ENCODE measurements at regions not wholly inside any gene's neighbourhood (a gene's known extent, or its start where the extent isn't known, plus 50 kb on each side); places are given as distances from the start of the nearest gene placed in this dataset.
A peak's percentile ranks its signal among the peaks of the same experiment; 100 is the strongest.
"Not testable (repeated sequence)": the region's sequence is repeated elsewhere in the genome, so short reads cannot be mapped to it uniquely, and the experiment has no call there.

DNA sequence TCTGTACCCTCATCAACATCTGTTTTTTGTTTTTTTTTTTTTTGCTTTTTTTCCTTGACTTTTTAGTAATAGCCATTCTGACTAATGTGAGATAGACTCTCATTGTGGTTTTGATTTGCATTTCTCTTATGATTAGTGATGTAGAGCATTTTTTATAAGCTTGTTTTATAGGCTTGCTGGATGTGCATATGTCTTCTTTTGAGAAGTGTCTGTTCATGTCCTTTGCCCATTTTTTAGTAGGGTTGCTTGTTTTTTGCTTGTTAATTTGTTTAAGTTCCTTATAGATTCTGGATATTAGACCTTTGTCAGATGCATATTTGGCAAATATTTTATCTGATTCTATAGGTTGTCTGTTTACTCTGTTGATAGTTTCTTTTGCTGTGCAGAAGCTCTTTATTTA lies 53.5 kb upstream of the FAR1 start:
- not testable (repeated sequence) for DNase-seq

DNA sequence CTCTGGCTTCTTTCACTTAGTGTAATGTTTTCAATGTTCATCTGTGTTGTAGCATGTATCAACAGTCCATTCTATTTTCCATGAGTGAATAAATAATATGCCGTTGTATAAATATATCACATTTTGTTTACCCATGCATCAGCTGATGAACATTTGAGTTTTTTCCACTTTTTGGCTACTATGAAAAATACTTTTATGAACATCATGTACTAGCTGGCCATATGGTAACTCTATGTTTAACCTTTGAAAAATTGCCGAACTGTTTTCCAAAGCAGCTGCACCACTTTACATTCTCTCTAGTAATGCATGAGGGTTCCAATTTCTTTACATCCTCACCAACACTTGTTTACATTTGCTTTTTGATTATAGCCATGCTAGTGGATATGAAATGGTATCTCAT lies 59.8 kb upstream of the FAR1 start:
- no peak for DNase-seq

GRCh38 chr11:13606701-13607100 lies 61.8 kb upstream of the FAR1 start:
- no peak for DNase-seq

DNA sequence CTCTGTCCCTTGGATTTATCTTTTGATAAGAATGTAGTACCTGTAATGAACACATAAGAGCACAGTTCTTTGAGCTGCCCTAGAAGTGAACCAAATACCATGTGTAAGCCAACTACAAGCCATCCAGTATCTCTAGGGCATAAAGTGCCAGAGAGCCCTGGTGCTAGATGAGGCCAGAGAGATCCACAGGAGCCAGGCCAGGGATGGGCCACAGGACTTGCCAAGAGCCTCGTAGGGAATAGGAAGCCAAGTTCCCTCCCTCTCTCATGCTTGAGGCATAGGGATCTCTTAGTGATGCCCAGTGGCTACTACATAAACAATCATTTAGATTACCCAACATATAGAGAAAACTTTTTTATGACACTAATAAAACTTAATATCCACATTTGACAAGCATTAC lies 64.8 kb upstream of the FAR1 start:
- no peak for DNase-seq

- no peak for DNase-seq
Observed at GRCh38 chr11:13602844-13603243, 65.6 kb upstream of the FAR1 start.

- DNase-seq: no peak
Observed at GRCh38 chr11:13596611-13597326, 71.7 kb upstream of the FAR1 start.

DNA sequence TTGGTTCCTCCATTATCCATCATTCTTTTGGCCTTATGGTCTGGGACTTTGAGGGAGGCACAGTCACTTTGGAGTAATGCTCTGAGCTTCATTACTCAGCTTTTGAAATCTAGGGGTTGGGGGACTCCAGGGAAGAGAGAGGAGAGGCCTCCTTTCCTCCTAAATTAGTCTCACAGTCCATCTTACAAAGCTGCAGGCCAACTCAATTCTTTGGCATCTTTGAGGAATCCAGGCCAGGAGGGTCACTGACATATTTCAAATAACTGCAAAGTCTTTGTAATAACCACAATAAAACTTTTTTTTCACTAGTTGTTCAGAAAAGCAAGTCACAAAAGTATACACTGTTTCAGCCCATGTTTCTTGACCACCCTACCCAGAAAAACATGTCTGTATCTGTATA lies 73.3 kb upstream of the FAR1 start:
- no peak for DNase-seq

DNA sequence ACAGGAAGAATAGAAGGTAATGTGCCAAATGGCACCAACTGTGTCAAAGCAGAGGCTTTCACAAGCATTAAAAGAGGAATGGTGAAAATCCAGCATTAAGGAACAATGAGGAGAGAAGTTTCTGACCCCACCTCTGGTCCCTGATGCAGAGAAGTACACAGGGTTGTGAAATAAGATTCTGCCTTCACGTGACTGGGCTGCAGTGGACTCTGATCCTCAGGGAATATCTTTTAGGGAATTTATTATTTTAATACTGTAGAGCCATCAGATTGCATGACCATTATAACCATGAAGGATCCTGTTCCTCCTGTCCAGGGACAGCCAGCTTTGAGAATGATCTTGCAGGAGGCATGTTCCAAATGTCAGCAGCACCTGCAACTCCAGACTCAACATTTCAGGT lies 74.4 kb upstream of the FAR1 start:
- DNase-seq: no peak

DNA sequence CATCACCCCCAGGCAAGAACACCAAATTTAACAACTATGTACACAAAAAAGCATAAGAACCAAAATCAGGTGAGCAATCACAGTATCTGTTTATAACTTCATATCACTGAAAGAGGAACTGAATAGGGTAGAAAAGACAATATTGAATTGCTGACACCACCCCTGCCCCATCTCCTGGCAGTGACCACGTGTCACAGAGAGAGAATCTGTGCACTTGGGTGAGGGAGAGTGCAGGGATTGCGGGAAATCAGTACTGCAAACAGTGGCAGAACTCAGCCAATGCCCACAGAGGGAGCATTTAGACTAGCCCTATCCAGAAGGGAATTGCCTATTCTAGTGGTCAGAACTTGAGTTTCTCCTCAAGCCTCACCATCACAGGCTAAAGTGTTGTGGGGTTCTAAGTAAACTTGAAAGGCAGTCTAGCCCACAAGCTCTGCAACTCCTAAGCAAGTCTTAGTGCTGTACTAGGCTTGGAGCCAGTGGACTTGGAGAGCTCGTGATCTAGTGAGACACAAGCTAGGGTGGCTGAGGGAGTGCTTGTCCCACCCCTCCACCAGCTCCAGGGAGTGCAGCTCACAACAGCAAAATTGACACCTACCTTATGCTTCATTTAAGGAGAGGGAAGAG lies 82.8 kb upstream of the PTH start:
- DNase-seq: no peak

- DNase-seq: no peak
Observed at GRCh38 chr11:13577881-13578280, 82.1 kb upstream of the PTH start.

DNA sequence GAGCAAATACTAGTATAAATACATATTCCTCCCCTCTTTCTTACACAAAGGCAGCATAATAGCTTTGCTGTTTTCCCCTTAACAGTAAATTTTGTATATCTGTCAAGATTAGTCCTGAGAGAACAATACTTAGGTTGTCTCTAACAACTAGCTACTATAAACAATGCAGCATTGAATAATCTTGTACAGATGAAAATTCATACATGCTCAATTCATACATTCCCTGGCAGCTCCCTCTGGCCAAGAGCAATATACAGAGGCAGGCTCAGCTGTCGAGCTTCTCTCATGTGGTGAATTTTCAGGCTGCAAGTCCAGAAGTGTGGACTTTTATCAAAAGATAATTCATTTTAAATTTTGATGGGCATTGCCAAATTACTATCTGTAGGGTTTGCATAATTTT lies 81.2 kb upstream of the PTH start:
- no peak for DNase-seq

DNA sequence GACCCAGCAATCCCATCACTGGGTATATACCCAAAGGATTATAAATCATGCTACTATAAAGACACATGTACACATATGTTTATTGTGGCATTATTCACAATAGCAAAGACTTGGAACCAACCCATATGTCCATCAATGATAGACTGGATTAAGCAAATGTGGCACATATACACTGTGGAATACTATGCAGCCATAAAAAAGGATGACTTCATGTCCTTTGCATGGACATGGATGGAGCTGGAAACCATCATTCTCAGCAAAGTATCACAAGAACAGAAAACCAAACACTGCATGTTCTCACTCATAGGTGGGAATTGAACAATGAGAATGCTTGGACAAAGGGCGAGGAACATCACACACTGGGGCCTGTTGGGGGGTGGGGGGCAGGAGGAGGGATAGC lies 79.6 kb upstream of the PTH start:
- not testable (repeated sequence) for DNase-seq

GRCh38 chr11:13567551-13567950 lies 71.8 kb upstream of the PTH start:
- DNase-seq: no peak

GRCh38 chr11:13561860-13562259 lies 66.1 kb upstream of the PTH start:
- DNase-seq: no peak

DNA sequence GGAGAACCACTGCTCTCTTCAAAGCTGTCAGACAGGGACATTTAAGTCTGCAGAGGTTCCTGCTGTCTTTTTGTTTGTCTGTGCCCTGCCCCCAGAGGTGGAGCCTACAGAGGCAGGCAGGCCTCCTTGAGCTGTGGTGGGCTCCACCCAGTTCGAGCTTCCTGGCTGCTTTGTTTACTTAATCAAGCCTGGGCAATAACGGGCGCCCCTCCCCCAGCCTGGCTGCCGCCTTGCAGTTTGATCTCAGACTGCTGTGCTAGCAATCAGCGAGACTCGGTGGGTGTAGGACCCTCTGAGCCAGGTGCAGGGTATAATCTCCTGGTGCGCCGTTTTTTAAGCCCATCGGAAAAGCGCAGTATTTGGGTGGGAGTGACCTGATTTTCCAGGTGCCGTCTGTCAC lies 64.5 kb upstream of the PTH start:
- peak in 2 of 3 experiments; percentile 11 to 55 for DNase-seq

GRCh38 chr11:13552784-13553183 lies 57.0 kb upstream of the PTH start:
- DNase-seq: no peak

DNA sequence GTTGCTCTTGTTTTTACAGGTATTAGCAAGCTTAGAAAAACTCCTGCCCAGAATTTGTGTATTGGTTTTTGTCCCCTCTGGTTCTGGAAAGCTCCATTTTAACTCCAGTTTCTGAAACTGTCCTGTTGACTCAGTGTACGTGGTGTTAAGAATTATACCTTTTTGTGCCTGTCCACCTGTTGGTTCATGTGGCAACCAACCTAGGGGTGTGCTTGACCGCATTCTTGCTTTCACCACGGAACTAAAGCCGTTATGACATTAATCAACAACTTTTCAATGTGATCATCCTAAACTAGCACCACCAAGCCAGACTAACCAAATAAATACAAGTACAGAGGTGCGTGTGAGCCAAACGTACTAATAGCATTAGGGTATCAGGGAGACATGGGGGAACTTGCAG lies 56.0 kb upstream of the PTH start:
- DNase-seq: no peak

- no peak for DNase-seq
Observed at GRCh38 chr11:13550761-13551160, 55.0 kb upstream of the PTH start.

DNA sequence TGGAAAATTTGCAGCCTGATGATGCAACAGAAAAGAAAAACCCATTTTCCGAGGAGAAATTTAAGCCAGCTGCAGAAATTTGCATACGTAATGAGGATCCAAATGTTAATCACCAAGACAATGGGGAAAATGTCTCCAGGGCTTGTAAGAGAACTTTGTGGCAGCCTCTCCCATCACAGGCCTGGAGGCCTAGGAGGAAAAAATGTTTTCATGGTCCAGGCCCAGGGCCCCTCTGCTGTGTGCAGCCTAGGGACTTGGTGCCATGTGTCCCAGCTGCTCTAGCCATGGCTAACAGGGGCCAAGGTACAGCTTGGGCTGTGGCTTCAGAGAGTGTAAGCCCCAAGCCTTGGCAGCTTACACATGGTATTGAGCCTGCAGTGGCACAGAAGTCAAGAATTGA lies 50.3 kb upstream of the PTH start:
- not testable (repeated sequence) for DNase-seq

Measured in NCI-H1417 (cell line).